Activated T-helper 2 cell treated with anti-CD3 and anti-CD28 coated beads, Interferon-gamma antibody, Interleukin-2, Interleukin-4, amounts not matched to agents 10 μg/mL and 5 μg/mL and 100 μg/mL, durations not matched to agents 14 hours and 24 hours and 36 hours (primary cell): ENCODE measurements at regions not wholly inside any gene's neighbourhood (a gene's known extent, or its start where the extent isn't known, plus 50 kb on each side); places are given as distances from the start of the nearest gene placed in this dataset.
"Not testable (repeated sequence)": the region's sequence is repeated elsewhere in the genome, so short reads cannot be mapped to it uniquely, and the experiment has no call there.

Source experiments
- DNase-seq: peaks from one replicate; pipeline ENCODE4 v3.0.0; 2021; ENCODE audit warnings: low spot score
- H3K27ac Mint-ChIP-seq: one replicate; pipeline ENCODE4 v1.8.0; 2021; ENCODE audit warnings: mixed read lengths
- H3K27me3 Mint-ChIP-seq: one replicate; pipeline ENCODE4 v1.8.0; 2021; ENCODE audit warnings: low read depth, mixed read lengths
- H3K36me3 Mint-ChIP-seq: one replicate; pipeline ENCODE4 v1.8.0; 2021; ENCODE audit warnings: low read depth, mixed read lengths
- H3K4me1 Mint-ChIP-seq: one replicate; pipeline ENCODE4 v1.8.0; 2021; ENCODE audit warnings: low read depth, mixed read lengths
- H3K4me3 Mint-ChIP-seq: one replicate; pipeline ENCODE4 v1.8.0; 2021; ENCODE audit warnings: low read depth, mild to moderate bottlenecking, moderate library complexity, mixed read lengths
- H3K9me3 Mint-ChIP-seq: one replicate; pipeline ENCODE4 v1.8.0; 2021; ENCODE audit warnings: mixed read lengths
- intact Hi-C: fragments of 100-400 bp; cut with micrococcal nuclease; formaldehyde crosslinking; loops from one replicate; pipeline ENCODE4 v1.15.1; 2023

GRCh38 chr6:85291326-85291725, 158.6 kb upstream of the NT5E start:
- no peaks in the 10 kb centered on the region for H3K4me1 Mint-ChIP-seq
- no peaks in the 10 kb centered on the region for H3K27me3 Mint-ChIP-seq
- intact Hi-C loops = no loop called here
- peaks cover 8% of the 10 kb centered on the region for H3K9me3 Mint-ChIP-seq
- H3K4me3 Mint-ChIP-seq = no peak overlapping the region
- H3K27ac Mint-ChIP-seq = no peak overlapping the region
- no peaks in the 10 kb centered on the region for H3K36me3 Mint-ChIP-seq
- DNase-seq = no peak

- Mint-ChIP-seq H3K36me3 (no peaks in the 10 kb centered on the region), H3K4me3 (no peak overlapping the region), H3K27ac (no peak overlapping the region), H3K4me1 (no peaks in the 10 kb centered on the region), H3K9me3 (peaks cover 8% of the 10 kb centered on the region), H3K27me3 (no peaks in the 10 kb centered on the region)
- DNase-seq = no peak
- intact Hi-C loops = no loop called here
Measured at GRCh38 chr6:85287654-85288053, 162.2 kb upstream of the NT5E start.

GRCh38 chr6:85287158-85287557, 162.7 kb upstream of the NT5E start:
- Mint-ChIP-seq H3K27ac (no peak overlapping the region), H3K36me3 (no peaks in the 10 kb centered on the region), H3K4me1 (no peaks in the 10 kb centered on the region), H3K4me3 (no peak overlapping the region), H3K9me3 (peaks cover 8% of the 10 kb centered on the region), H3K27me3 (no peaks in the 10 kb centered on the region)
- no peak for DNase-seq
- intact Hi-C loops = no loop called here

- H3K9me3 Mint-ChIP-seq, intact Hi-C loops, H3K4me3 Mint-ChIP-seq, H3K27me3 Mint-ChIP-seq, H3K36me3 Mint-ChIP-seq, H3K4me1 Mint-ChIP-seq, H3K27ac Mint-ChIP-seq, DNase-seq: not testable (repeated sequence)
Measured at GRCh38 chr6:85286507-85286906, 163.4 kb upstream of the NT5E start.

GRCh38 chr6:85285934-85286333, 163.9 kb upstream of the NT5E start:
- no peaks in the 10 kb centered on the region for H3K27me3 Mint-ChIP-seq

GRCh38 chr6:85285114-85285513, 164.8 kb upstream of the NT5E start:
- no peaks in the 10 kb centered on the region for H3K4me1 Mint-ChIP-seq
- intact Hi-C loops = no loop called here
- H3K27ac Mint-ChIP-seq = no peak overlapping the region
- H3K4me3 Mint-ChIP-seq = no peak overlapping the region
- no peaks in the 10 kb centered on the region for H3K27me3 Mint-ChIP-seq
- DNase-seq = no peak
- peaks cover 4% of the 10 kb centered on the region for H3K9me3 Mint-ChIP-seq
- H3K36me3 Mint-ChIP-seq = no peaks in the 10 kb centered on the region

More at GRCh38 chr6:85285934-85286333, 163.9 kb upstream of the NT5E start:
- intact Hi-C loops = no loop called here
- H3K4me1 Mint-ChIP-seq = no peaks in the 10 kb centered on the region
- no peak overlapping the region for H3K4me3 Mint-ChIP-seq
- no peak overlapping the region for H3K27ac Mint-ChIP-seq
- no peaks in the 10 kb centered on the region for H3K36me3 Mint-ChIP-seq
- peaks cover 8% of the 10 kb centered on the region for H3K9me3 Mint-ChIP-seq
- no peak for DNase-seq

- H3K4me1 Mint-ChIP-seq = no peaks in the 10 kb centered on the region
- intact Hi-C loops = no loop called here
- no peak overlapping the region for H3K4me3 Mint-ChIP-seq
Measured at GRCh38 chr6:85283436-85283835, 166.4 kb upstream of the NT5E start.

GRCh38 chr6:85278466-85279035, 171.3 kb upstream of the NT5E start:
- Mint-ChIP-seq H3K4me3 (no peak overlapping the region), H3K27ac (no peak overlapping the region), H3K36me3 (no peaks in the 10 kb centered on the region), H3K27me3 (no peaks in the 10 kb centered on the region), H3K9me3 (peaks cover 4% of the 10 kb centered on the region), H3K4me1 (no peaks in the 10 kb centered on the region)
- no peak for DNase-seq
- intact Hi-C loops = no loop called here

More at GRCh38 chr6:85283436-85283835, 166.4 kb upstream of the NT5E start:
- no peaks in the 10 kb centered on the region for H3K27me3 Mint-ChIP-seq
- DNase-seq = no peak
- no peak overlapping the region for H3K27ac Mint-ChIP-seq
- peaks cover 2% of the 10 kb centered on the region for H3K9me3 Mint-ChIP-seq
- no peaks in the 10 kb centered on the region for H3K36me3 Mint-ChIP-seq

- H3K36me3 Mint-ChIP-seq, H3K27me3 Mint-ChIP-seq, H3K27ac Mint-ChIP-seq, intact Hi-C loops, DNase-seq, H3K9me3 Mint-ChIP-seq, H3K4me3 Mint-ChIP-seq, H3K4me1 Mint-ChIP-seq: not testable (repeated sequence)
Measured at GRCh38 chr6:85276026-85276425, 173.9 kb upstream of the NT5E start.

GRCh38 chr6:85275338-85275985, 174.4 kb upstream of the NT5E start:
- H3K4me3 Mint-ChIP-seq = no peak overlapping the region
- no peaks in the 10 kb centered on the region for H3K4me1 Mint-ChIP-seq
- intact Hi-C loops = no loop called here
- H3K9me3 Mint-ChIP-seq = peaks cover 4% of the 10 kb centered on the region
- no peaks in the 10 kb centered on the region for H3K27me3 Mint-ChIP-seq
- no peak for DNase-seq
- H3K27ac Mint-ChIP-seq = no peak overlapping the region
- H3K36me3 Mint-ChIP-seq = no peaks in the 10 kb centered on the region

- DNase-seq = no peak
- Mint-ChIP-seq H3K27me3 (no peaks in the 10 kb centered on the region), H3K4me3 (no peak overlapping the region), H3K27ac (no peak overlapping the region), H3K4me1 (no peaks in the 10 kb centered on the region), H3K9me3 (peaks cover 4% of the 10 kb centered on the region), H3K36me3 (no peaks in the 10 kb centered on the region)
- intact Hi-C loops = no loop called here
Measured at GRCh38 chr6:85273870-85274269, 176.0 kb upstream of the NT5E start.

- intact Hi-C loops = no loop called here
- H3K27ac Mint-ChIP-seq = no peak overlapping the region
- no peak overlapping the region for H3K4me3 Mint-ChIP-seq
- DNase-seq = no peak
- H3K9me3 Mint-ChIP-seq = peaks cover 4% of the 10 kb centered on the region
- H3K27me3 Mint-ChIP-seq = no peaks in the 10 kb centered on the region
- H3K4me1 Mint-ChIP-seq = no peaks in the 10 kb centered on the region
- no peaks in the 10 kb centered on the region for H3K36me3 Mint-ChIP-seq
Measured at GRCh38 chr6:85273046-85273445, 176.8 kb upstream of the NT5E start.

GRCh38 chr6:85272592-85272991, 177.3 kb upstream of the NT5E start:
- Mint-ChIP-seq H3K36me3 (no peaks in the 10 kb centered on the region), H3K27me3 (no peaks in the 10 kb centered on the region)
- DNase-seq = no peak

More at GRCh38 chr6:85272592-85272991, 177.3 kb upstream of the NT5E start:
- Mint-ChIP-seq H3K4me1 (no peaks in the 10 kb centered on the region), H3K27ac (no peak overlapping the region), H3K4me3 (no peak overlapping the region), H3K9me3 (peaks cover 4% of the 10 kb centered on the region)
- intact Hi-C loops = no loop called here
